SJCRH30 (cell line): ENCODE measurements at regions not wholly inside any gene's neighbourhood (a gene's known extent, or its start where the extent isn't known, plus 50 kb on each side); places are given as distances from the start of the nearest gene placed in this dataset.
A peak's percentile ranks its signal among the peaks of the same experiment; 100 is the strongest.
"Not testable (repeated sequence)": the region's sequence is repeated elsewhere in the genome, so short reads cannot be mapped to it uniquely, and the experiment has no call there.

Source experiments
- DNase-seq, 2 experiments: peaks; one replicate each; pipeline ENCODE4 v3.0.0-alpha.2; 2015 to 2020
- H3K27ac ChIP-seq: fragments of 250-450 bp; sonication (Bioruptor Pico); 2 replicates; pipeline ENCODE4 v1.5.1; 2020; ENCODE audit warnings: mild to moderate bottlenecking, moderate library complexity
- H3K27me3 ChIP-seq: fragments of 250-450 bp; sonication (Bioruptor Pico); 2 replicates; pipeline ENCODE4 v1.5.1; 2020; ENCODE audit warnings: mild to moderate bottlenecking, moderate library complexity
- H3K36me3 ChIP-seq: fragments of 250-450 bp; sonication (Bioruptor Pico); 2 replicates; pipeline ENCODE4 v1.5.1; 2020; ENCODE audit warnings: mild to moderate bottlenecking, moderate library complexity
- H3K4me1 ChIP-seq: fragments of 250-450 bp; sonication (Bioruptor Pico); 2 replicates; pipeline ENCODE4 v1.5.1; 2020; ENCODE audit warnings: mild to moderate bottlenecking, moderate library complexity
- H3K4me3 ChIP-seq: fragments of 250-450 bp; sonication (Bioruptor Pico); 2 replicates; pipeline ENCODE4 v1.5.1; 2020; ENCODE audit warnings: mild to moderate bottlenecking, moderate library complexity
- H3K9me3 ChIP-seq: fragments of 250-450 bp; sonication (Bioruptor Pico); replicated peaks from 2 replicates; pipeline ENCODE4 v1.5.1; 2020; ENCODE audit warnings: mild to moderate bottlenecking, moderate library complexity

DNA sequence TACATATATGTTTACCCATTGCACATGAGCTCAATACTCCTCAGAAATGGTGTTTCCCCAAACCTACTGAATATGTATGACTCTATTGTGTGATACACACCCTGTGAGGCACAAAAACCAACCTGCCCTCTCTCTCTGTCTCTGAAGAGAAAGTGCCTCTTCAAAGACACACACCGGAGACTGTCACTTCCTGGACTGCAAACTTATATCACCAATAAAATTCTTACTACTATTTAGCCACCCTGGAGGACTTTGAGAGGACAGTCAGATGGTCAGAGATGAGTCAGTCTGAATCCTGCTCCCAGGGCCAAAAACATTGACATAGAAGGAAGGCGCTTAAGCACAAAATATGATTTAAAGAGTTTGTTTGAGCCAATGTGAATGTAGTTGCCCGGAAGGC is 110.4 kb downstream of the PPIAL4G start:
- no peak overlapping the region for H3K27ac ChIP-seq
- H3K4me3 ChIP-seq: no peak overlapping the region
- no peaks in the 10 kb centered on the region for H3K4me1 ChIP-seq
- no peaks in the 10 kb centered on the region for H3K27me3 ChIP-seq
- no peaks in the 10 kb centered on the region for H3K9me3 ChIP-seq
- no peak for DNase-seq
- H3K36me3 ChIP-seq: no peaks in the 10 kb centered on the region

DNA sequence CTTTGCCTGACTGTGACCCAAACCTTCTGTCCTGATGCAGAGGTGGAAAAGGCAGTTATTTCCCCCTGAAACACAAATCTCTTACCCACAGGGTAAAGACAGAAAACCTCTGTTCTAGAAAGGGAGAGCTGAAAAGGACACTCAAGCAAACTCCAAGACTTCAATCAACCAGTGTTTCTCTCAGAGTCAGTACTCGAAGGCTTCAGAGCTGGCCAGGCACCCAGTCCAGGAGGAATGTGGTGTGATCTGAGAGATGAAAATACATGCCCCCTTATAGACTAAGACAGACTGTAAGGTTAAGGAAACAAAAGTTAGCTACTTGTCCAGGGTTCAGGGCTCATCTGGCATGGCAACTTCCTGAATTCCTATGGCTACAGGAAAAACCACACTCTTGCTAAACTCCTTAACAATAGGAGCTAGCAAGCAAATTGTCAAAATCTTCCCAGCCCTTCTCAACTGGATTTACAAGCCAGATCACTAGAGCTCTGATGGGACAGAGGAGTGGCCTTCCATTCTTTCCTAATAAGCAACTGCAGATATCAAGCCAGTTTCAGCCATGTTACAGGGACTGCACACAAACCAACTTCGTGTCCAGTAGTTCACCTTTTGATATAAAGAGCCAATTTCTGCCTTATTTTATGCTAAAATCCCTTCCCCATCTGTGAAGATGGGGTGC is 110.9 kb downstream of the PPIAL4G start:
- not testable (repeated sequence) for H3K4me3 ChIP-seq, H3K27me3 ChIP-seq, H3K4me1 ChIP-seq, H3K36me3 ChIP-seq, H3K27ac ChIP-seq, H3K9me3 ChIP-seq, DNase-seq

DNA sequence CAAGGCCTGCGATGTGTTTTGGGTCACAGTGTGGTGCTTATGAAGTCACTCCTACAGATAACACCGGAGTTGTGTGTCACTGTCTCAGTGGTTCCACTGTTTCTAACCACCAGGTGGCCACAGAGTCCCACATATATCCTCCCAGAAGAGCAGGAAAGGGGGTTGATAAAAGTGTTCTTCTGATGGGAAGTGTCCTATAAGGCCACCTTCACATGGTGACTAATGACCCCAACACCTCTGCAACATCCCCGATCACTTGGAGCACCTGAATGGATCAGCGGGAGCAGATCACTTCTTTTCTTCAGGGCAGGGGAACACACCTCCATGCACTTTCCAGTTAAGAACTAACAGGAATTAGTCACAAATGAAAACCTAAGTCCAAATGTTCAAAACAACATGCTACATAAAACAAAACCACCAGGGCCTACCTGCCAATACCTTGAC is 111.5 kb downstream of the PPIAL4G start:
- peak; percentile 41 to 79 for DNase-seq
- not testable (repeated sequence) for H3K4me1 ChIP-seq, H3K27ac ChIP-seq, H3K4me3 ChIP-seq, H3K36me3 ChIP-seq, H3K9me3 ChIP-seq, H3K27me3 ChIP-seq

DNA sequence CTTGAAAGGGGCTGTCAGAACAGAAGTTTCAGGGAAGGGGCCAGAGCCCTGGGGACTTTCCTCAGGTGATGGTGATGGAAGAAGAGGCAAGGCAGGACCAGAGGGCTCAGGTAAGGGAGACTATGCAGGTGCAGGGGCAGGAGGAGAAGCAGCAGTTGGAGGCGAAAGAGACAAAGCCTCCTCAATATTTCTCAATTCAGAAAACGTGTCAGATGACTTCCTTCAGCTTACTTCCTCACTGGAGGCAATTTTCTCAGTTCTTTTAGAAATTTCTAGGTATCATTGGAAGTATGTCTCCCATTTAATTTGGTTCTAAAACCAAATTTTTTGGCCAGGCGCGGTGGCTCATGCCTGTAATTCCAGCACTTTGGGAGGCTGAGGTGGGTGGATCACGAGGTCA is 112.4 kb downstream of the PPIAL4G start:
- H3K27ac ChIP-seq, H3K4me1 ChIP-seq, H3K27me3 ChIP-seq, H3K9me3 ChIP-seq, H3K4me3 ChIP-seq, DNase-seq, H3K36me3 ChIP-seq: not testable (repeated sequence)

DNA sequence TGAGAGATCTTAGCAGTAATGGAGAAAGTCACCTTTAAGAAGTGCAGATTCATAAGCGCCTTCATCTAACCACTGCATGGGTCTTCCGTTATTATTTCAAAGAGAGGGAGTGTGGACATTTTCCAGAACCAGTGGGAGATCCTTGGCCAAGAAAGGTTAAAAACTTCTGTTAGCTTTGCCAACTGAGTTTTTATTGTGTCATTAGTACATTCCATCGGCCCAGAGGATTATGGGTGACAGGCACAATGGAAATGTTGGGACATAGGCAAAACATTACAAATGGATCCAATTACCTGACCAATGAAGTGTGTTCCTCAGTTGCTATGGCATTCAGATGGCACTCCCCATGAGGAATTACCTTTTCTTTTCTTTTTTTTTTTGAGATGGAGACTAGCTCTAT is 115.5 kb downstream of the PPIAL4G start:
- no peak for DNase-seq
- H3K9me3 ChIP-seq: no peaks in the 10 kb centered on the region
- H3K36me3 ChIP-seq: no peaks in the 10 kb centered on the region
- H3K27me3 ChIP-seq: no peaks in the 10 kb centered on the region
- no peak overlapping the region for H3K27ac ChIP-seq
- H3K4me1 ChIP-seq: no peaks in the 10 kb centered on the region
- no peak overlapping the region for H3K4me3 ChIP-seq

DNA sequence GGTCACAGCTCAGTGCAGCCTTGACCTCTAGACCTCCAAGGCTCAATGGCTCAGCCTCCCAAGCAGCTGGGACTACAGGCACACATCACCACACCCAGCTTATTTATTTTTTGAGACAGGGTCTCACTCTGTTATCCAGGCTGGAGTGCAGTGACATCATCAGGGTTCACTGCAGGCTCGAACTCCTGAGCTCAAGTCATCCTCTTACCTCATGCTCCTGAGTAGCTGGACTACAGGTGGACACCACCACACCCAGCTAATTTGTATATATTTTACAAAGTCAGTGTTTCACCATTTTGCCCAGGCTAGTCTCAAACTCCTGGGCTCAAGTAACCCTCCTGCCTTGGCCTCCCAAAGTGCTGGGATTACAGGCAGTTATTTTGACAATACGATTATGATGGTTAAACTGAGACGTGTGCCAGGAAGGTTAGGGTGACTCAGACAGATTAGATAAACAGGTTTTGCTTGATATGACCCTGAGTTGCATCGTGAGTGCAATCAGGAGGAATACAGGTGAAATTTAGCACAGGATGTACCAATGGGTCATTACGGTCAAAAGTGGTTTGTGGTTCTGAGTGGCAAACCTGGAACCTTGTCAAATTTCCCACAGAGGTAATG is 116.9 kb downstream of the PPIAL4G start:
- H3K9me3 ChIP-seq, H3K4me3 ChIP-seq, H3K4me1 ChIP-seq, H3K36me3 ChIP-seq, DNase-seq, H3K27ac ChIP-seq, H3K27me3 ChIP-seq: not testable (repeated sequence)

DNA sequence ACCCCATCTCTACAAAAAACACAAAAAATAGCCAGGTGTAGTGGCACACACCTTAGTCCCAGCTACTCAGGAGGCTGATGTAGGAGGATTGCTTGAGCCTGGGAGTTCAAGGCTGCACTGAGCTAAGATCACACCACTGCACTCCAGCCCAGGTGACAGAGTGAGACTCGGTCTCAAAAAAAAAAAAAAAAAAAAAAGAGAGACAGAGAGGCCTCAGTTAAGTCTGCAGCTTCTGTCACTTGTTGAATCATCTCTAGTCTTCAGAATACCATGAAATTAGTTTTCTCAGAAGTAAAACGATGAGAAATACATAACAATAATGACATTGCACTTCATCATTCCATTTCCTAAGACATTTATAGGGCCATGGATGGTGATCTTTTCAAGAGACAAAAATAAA is 118.0 kb downstream of the PPIAL4G start:
- H3K27me3 ChIP-seq, H3K36me3 ChIP-seq, H3K4me3 ChIP-seq, DNase-seq, H3K4me1 ChIP-seq, H3K9me3 ChIP-seq, H3K27ac ChIP-seq: not testable (repeated sequence)

DNA sequence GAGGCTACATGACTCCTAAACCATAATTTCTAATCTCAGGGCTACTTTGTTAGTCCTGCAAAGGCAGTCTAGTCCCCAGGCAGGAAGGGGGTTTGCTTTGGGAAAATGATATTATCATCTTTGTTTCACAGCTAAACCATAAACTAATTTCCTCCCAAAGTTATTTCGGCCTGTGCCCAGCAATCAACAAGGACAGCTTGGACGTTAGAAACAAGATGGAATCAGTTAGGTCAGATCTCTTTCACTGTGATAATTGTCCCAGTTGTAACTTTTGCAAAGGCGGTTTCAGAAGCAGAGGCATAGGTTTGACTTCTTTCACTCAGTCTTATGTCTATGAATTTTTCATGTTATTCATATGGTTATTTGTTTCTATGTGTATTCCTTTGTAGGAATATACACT is 119.1 kb downstream of the PPIAL4G start:
- H3K27ac ChIP-seq, H3K27me3 ChIP-seq, H3K4me3 ChIP-seq, H3K4me1 ChIP-seq, H3K9me3 ChIP-seq, DNase-seq, H3K36me3 ChIP-seq: not testable (repeated sequence)

DNA sequence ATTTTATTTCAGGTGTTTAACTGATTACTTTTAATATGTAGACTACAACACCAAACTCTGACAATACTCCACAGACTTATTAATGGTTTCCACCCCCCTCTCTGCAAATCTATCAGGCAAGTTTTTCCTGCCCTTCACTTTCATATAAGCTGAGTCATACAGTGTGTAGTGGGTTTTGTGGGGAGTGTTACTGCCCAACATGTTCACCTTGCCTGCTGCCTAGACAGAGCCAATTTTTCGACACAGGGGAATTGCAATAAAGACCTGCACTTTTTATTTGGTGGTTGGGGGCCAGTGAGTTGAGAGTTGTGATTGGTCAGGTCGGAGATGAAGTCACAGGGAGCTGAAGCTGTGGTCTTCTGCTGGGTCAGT is 119.7 kb downstream of the PPIAL4G start:
- H3K4me3 ChIP-seq: no peak overlapping the region
- no peaks in the 10 kb centered on the region for H3K27me3 ChIP-seq
- H3K4me1 ChIP-seq: no peaks in the 10 kb centered on the region
- H3K27ac ChIP-seq: no peak overlapping the region
- no peaks in the 10 kb centered on the region for H3K36me3 ChIP-seq
- no peaks in the 10 kb centered on the region for H3K9me3 ChIP-seq
- DNase-seq: no peak

DNA sequence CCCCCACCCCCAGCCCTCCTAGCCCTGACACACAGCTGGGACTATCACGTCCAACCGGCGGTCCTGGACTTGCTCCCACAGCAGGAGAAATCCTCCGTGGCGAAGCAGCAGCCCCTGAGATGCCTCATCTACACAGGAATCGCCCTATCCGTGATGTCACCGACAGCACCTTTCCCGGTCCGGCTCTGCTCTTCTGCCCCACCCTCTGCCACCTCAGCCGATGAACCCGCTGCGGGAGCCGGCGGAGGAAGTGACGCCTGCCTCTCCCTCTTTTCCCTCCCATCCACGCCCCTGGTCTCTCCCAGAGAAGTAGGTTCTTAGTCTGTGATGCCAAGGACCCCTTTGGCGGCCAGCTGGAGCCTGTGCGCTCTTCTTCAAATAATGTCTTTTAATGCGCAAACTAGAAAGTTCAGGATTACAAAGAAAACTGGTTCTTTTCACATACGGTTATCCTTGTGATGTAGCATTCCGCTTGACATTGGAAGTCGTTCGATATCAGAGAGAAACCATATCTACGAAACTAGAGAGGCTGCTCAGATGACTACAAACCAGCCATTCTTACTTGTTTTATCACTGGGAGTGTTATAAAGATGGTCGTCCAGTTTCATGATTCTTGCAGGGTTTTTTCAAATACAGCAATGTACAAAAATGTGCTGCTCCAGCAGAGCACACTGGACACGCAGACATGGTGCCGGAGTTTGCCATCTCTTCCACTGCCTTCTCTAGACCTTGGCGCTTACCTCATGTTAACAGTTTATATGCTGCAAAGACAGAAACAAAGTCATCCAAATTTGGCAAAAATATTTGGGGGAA is 120.3 kb downstream of the PPIAL4G start:
- no peaks in the 10 kb centered on the region for H3K9me3 ChIP-seq
- no peaks in the 10 kb centered on the region for H3K36me3 ChIP-seq
- no peak overlapping the region for H3K4me3 ChIP-seq
- H3K27ac ChIP-seq: no peak overlapping the region
- DNase-seq: no peak
- H3K27me3 ChIP-seq: no peaks in the 10 kb centered on the region
- H3K4me1 ChIP-seq: no peaks in the 10 kb centered on the region

DNA sequence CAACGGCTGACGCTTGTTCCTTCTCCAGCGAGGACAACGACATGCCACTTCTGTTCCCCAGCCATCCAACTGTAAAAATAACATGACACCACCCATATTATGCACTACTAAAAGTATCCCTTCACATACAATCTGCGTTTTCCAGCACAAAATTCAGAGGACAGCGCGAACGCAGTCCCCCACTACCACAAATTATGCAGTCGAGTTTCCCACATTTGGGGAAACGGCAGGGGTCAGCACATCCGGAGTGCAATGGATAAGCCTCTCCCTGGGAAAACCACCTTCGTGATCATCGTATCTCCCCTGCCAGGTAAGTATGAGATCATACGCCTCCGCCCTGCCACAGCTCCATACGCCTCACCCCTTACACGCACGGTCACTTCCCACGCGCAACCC is 120.9 kb downstream of the PPIAL4G start:
- Histone ChIP-seq H3K27ac (no peak overlapping the region), H3K4me1 (no peaks in the 10 kb centered on the region), H3K4me3 (no peak overlapping the region), H3K36me3 (no peaks in the 10 kb centered on the region), H3K9me3 (no peaks in the 10 kb centered on the region), H3K27me3 (no peaks in the 10 kb centered on the region)
- no peak for DNase-seq

DNA sequence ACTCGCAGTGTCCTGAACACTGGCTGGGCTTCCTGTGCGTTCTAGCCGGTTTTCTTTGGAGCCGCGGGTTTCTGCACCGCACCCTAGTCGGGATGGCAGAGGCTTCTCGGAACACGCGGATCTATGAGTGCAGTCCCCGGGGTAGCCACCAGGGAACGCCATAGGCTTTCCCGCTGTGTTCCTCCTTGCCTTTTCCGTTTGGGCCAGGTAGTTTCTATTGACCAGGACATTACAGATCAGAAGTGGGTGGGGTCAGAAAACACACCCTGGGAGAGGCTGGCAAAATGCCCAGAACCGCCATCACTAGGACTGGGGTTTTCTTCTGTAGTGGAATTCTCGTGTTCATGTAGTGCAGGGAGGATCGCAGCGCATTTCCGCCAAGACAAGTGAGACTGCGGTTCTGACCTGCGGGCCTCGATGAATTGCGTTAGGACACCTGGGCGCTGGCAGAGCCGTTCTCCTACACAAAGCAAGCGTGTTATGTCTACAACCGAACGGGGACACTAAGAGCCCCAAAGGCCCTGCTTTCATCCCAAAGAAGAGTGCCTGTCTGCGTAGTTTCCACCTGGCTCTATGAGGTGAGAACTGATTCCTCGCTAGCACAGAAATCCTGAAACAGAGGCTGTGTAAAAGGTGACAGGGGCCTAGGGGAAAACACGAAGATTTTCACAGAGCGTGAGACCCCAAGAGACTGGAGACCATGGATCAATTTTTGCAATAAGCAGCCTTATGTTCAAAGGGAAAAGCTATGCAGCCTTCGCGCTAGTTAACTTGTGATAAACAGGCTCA is 121.5 kb downstream of the PPIAL4G start:
- H3K4me3 ChIP-seq, H3K36me3 ChIP-seq, H3K4me1 ChIP-seq, H3K27me3 ChIP-seq, H3K9me3 ChIP-seq, DNase-seq, H3K27ac ChIP-seq: not testable (repeated sequence)

DNA sequence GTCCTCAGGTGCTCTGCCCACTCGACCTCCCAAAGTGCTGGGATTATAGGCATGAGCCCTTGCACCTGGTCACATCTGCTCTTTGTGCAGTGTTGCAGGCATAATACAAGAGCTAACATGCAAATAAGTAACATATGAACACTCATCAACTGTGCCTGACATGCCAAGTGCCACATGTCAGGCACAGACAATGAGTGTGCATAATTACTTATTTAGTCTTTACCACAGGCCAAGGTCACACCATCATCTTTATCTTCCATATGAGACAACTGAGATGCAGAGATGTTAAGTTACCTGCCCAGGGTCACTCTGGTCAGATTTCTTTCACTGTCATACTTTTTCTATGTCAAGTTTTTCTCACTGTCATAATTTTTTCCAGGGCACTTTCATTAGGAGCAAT is 126.1 kb downstream of the PPIAL4G start:
- DNase-seq: no peak
- no peaks in the 10 kb centered on the region for H3K27me3 ChIP-seq
- H3K4me1 ChIP-seq: no peaks in the 10 kb centered on the region
- no peak overlapping the region for H3K27ac ChIP-seq
- no peaks in the 10 kb centered on the region for H3K36me3 ChIP-seq
- H3K9me3 ChIP-seq: no peaks in the 10 kb centered on the region
- H3K4me3 ChIP-seq: no peak overlapping the region

DNA sequence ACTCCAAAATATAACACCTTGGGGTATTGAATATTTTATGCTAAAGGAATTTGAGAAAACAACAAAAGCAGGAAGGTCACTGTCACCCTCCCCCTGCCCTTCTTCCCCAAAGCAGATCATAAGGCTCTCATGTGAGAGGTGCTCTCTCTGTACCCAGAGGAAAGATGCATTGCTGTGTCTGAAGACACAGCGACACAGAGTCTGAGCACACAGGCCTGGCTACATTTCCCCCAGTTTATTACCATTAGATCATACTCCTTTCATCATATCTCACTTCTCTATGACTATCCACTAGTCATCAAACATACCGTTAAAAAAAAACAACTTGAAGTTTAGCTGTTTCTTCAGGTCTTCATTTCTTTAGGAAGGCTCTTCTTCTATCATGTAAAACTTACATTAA is 127.1 kb downstream of the PPIAL4G start:
- H3K4me1 ChIP-seq: no peaks in the 10 kb centered on the region
- H3K4me3 ChIP-seq: no peak overlapping the region
- H3K27me3 ChIP-seq: no peaks in the 10 kb centered on the region
- no peak for DNase-seq
- H3K36me3 ChIP-seq: no peaks in the 10 kb centered on the region
- H3K27ac ChIP-seq: no peak overlapping the region
- no peaks in the 10 kb centered on the region for H3K9me3 ChIP-seq

DNA sequence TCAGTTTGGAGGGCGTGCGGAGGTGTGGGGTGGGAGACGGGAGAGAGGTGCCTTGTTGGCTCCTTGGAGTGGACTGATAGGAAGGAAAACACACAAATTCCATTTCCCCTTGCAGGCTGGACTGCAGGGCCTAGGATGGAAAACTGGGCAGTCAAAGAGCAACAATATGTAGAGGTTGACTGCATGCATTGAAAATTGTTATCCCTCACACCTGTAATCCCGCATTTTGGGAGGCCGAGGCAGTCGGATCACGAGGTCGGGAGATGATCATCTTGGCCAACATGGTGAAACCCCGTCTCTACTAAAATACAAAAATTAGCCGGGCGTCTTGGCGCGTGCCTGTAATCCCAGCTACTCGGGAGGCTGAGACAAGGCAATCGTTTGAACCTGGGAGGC is 128.2 kb downstream of the PPIAL4G start:
- Histone ChIP-seq H3K9me3 (no peaks in the 10 kb centered on the region), H3K27me3 (no peaks in the 10 kb centered on the region)

More for the DNA sequence above, 128.2 kb downstream of the PPIAL4G start:
- H3K36me3 ChIP-seq: no peaks in the 10 kb centered on the region
- DNase-seq: no peak
- no peak overlapping the region for H3K27ac ChIP-seq
- no peaks in the 10 kb centered on the region for H3K4me1 ChIP-seq
- no peak overlapping the region for H3K4me3 ChIP-seq
